Mesenchymal stem cell (in vitro differentiated cells and primary cell): ENCODE measurements at regions not wholly inside any gene's neighbourhood (a gene's known extent, or its start where the extent isn't known, plus 50 kb on each side); places are given as distances from the start of the nearest gene placed in this dataset.

Experiments
- DNase-seq: peaks from one replicate; pipeline ENCODE4 v3.0.0-alpha.2; 2013
- H2AFZ ChIP-seq: one replicate; pipeline ENCODE4 v1.6.1; 2013; ENCODE audit warnings: low read depth, mild to moderate bottlenecking, control low read depth, inconsistent platforms, low read length, moderate library complexity
- H2AK5ac ChIP-seq: 2 replicates; pipeline ENCODE4 v1.6.1; 2013; ENCODE audit warnings: low read length, moderate library complexity, mild to moderate bottlenecking, inconsistent platforms; ENCODE audit not compliant: severe bottlenecking
- H2BK120ac ChIP-seq: one replicate; pipeline ENCODE4 v1.6.1; 2013; ENCODE audit warnings: low read depth, mild to moderate bottlenecking, inconsistent platforms, low read length, moderate library complexity
- H2BK12ac ChIP-seq, 2 experiments: one replicate each; pipeline ENCODE4 v1.6.1; 2013; ENCODE audit warnings: inconsistent platforms in 2 of 2, low read length in 2 of 2, mild to moderate bottlenecking in 2 of 2, moderate library complexity in 2 of 2, control low read depth in 1 of 2
- H2BK15ac ChIP-seq: one replicate; pipeline ENCODE4 v1.6.1; 2013; ENCODE audit warnings: mild to moderate bottlenecking, low read depth, inconsistent platforms; ENCODE audit not compliant: poor library complexity, severe bottlenecking
- H2BK5ac ChIP-seq: 2 replicates; pipeline ENCODE4 v1.6.1; 2013; ENCODE audit warnings: low read depth, mild to moderate bottlenecking, low read length, control low read depth, inconsistent platforms; ENCODE audit not compliant: poor library complexity, severe bottlenecking
- H3K14ac ChIP-seq, 2 experiments: one replicate each; pipeline ENCODE4 v1.6.1; 2013; ENCODE audit warnings: inconsistent platforms in 2 of 2, low read length in 2 of 2, control low read depth in 1 of 2, mild to moderate bottlenecking in 1 of 2, moderate library complexity in 1 of 2
- H3K18ac ChIP-seq, 2 experiments: one replicate each; pipeline ENCODE4 v1.6.1; 2013; ENCODE audit warnings: inconsistent platforms in 2 of 2, low read length in 2 of 2, control low read depth in 1 of 2, low read depth in 1 of 2, mild to moderate bottlenecking in 1 of 2
- H3K23ac ChIP-seq, 2 experiments: one replicate each; pipeline ENCODE4 v1.6.1; 2013; ENCODE audit warnings: inconsistent platforms in 2 of 2, low read length in 2 of 2, mild to moderate bottlenecking in 2 of 2, moderate library complexity in 2 of 2, control low read depth in 1 of 2
- H3K27ac ChIP-seq: 2 replicates; pipeline ENCODE4 v1.5.1; 2013; ENCODE audit warnings: mild to moderate bottlenecking, moderate library complexity, low read length, control low read depth, inconsistent platforms; ENCODE audit not compliant: poor library complexity, severe bottlenecking
- H3K27me3 ChIP-seq, 2 experiments: 2 replicates each; pipeline versions ENCODE4 v1.6.1 to v1.7.0; 2013; ENCODE audit warnings: low read length in 2 of 2, mild to moderate bottlenecking in 2 of 2, moderate library complexity in 2 of 2, control low read depth in 1 of 2, inconsistent platforms in 1 of 2; ENCODE audit not compliant: control insufficient read depth in 1 of 2, insufficient read depth in 1 of 2
- H3K36me3 ChIP-seq, 2 experiments: 2 replicates each; pipeline versions ENCODE4 v1.6.1 to v1.7.0; 2013; ENCODE audit warnings: low read length in 2 of 2, control low read depth in 1 of 2, inconsistent platforms in 1 of 2, low read depth in 1 of 2, mild to moderate bottlenecking in 1 of 2; ENCODE audit not compliant: insufficient read depth in 2 of 2, control insufficient read depth in 1 of 2
- H3K4ac ChIP-seq, 2 experiments: one replicate each; pipeline ENCODE4 v1.6.1; 2013; ENCODE audit warnings: inconsistent platforms in 2 of 2, low read length in 2 of 2, mild to moderate bottlenecking in 2 of 2, moderate library complexity in 2 of 2, control low read depth in 1 of 2, low read depth in 1 of 2
- H3K4me1 ChIP-seq: 2 replicates; pipeline ENCODE4 v1.6.1; 2013; ENCODE audit warnings: low read depth, low read length, control low read depth; ENCODE audit not compliant: control insufficient read depth, insufficient read depth
- H3K4me2 ChIP-seq: 2 replicates; pipeline ENCODE4 v1.6.1; 2013; ENCODE audit warnings: low read length, mild to moderate bottlenecking, inconsistent platforms; ENCODE audit not compliant: poor library complexity, severe bottlenecking
- H3K4me3 ChIP-seq, 2 experiments: 2 replicates each; pipeline versions ENCODE4 v1.5.1 to v1.7.0; 2013; ENCODE audit warnings: low read length in 2 of 2, mild to moderate bottlenecking in 2 of 2, control low read depth in 1 of 2, low read depth in 1 of 2; ENCODE audit not compliant: insufficient read depth in 1 of 2
- H3K79me1 ChIP-seq: replicated peaks from 2 replicates; pipeline ENCODE4 v1.6.1; 2013; ENCODE audit warnings: mild to moderate bottlenecking, control low read depth, low read length, inconsistent platforms; ENCODE audit not compliant: poor library complexity, severe bottlenecking
- H3K9ac ChIP-seq: 2 replicates; pipeline ENCODE4 v1.7.0; 2013; ENCODE audit warnings: mild to moderate bottlenecking, low read length, moderate library complexity
- H3K9me3 ChIP-seq: 2 replicates; pipeline ENCODE4 v1.7.0; 2013; ENCODE audit warnings: mild to moderate bottlenecking, low read length; ENCODE audit not compliant: control insufficient read depth
- H4K8ac ChIP-seq: one replicate; pipeline ENCODE4 v1.6.1; 2013; ENCODE audit warnings: inconsistent platforms, mild to moderate bottlenecking, low read length, moderate library complexity
- H4K91ac ChIP-seq: one replicate; pipeline ENCODE4 v1.6.1; 2013; ENCODE audit warnings: mild to moderate bottlenecking, low read length, inconsistent platforms
- WGBS: methylation state at CpG from one replicate; pipeline ENCODE4 v1.1.7; 2013; ENCODE audit warnings: mixed read lengths; 5-methylcytosine and 5-hydroxymethylcytosine counted together

GRCh38 chr5:8393240-8393639, 524.3 kb downstream of the MTRR start:
- H3K4ac ChIP-seq = no peak overlapping the region
- H3K27ac ChIP-seq = no peak overlapping the region
- no peak overlapping the region for H3K9ac ChIP-seq
- H3K4me1 ChIP-seq = peaks cover 1% of the 10 kb centered on the region
- DNase-seq = no peak
- no peaks in the 10 kb centered on the region for H3K9me3 ChIP-seq
- no peak overlapping the region for H2AK5ac ChIP-seq
- H2BK12ac ChIP-seq = no peak overlapping the region
- no peak overlapping the region for H3K4me3 ChIP-seq
- H3K4me2 ChIP-seq = no peak overlapping the region
- H3K14ac ChIP-seq = no peak overlapping the region
- no peaks in the 10 kb centered on the region for H3K36me3 ChIP-seq
- H2BK15ac ChIP-seq = no peak overlapping the region
- no peaks in the 10 kb centered on the region for H3K79me1 ChIP-seq
- WGBS = 92% methylated on average over 2 of the region's 2 CpGs
- H2BK120ac ChIP-seq = no peak overlapping the region
- H3K23ac ChIP-seq = no peak overlapping the region
- no peak overlapping the region for H4K8ac ChIP-seq
- H3K27me3 ChIP-seq = no peaks in the 10 kb centered on the region
- H4K91ac ChIP-seq = no peak overlapping the region
- no peak overlapping the region for H2AFZ ChIP-seq
- H3K18ac ChIP-seq = no peak overlapping the region
- no peak overlapping the region for H2BK5ac ChIP-seq

- Histone ChIP-seq H2AFZ (no peak overlapping the region), H2BK12ac (no peak overlapping the region), H3K14ac (no peak overlapping the region), H3K9ac (no peak overlapping the region), H3K79me1 (no peaks in the 10 kb centered on the region), H2BK5ac (no peak overlapping the region), H3K18ac (no peak overlapping the region), H3K4me3 (no peak overlapping the region), H4K8ac (no peak overlapping the region), H3K23ac (no peak overlapping the region), H2BK15ac (no peak overlapping the region), H4K91ac (no peak overlapping the region), H3K9me3 (no peaks in the 10 kb centered on the region), H2AK5ac (no peak overlapping the region), H3K4me1 (peaks cover 1% of the 10 kb centered on the region), H3K27ac (no peak overlapping the region), H2BK120ac (no peak overlapping the region), H3K36me3 (no peaks in the 10 kb centered on the region), H3K27me3 (no peaks in the 10 kb centered on the region), H3K4me2 (no peak overlapping the region), H3K4ac (no peak overlapping the region)
- 70% methylated on average over 3 of the region's 5 CpGs for WGBS
- DNase-seq = no peak
Observed at GRCh38 chr5:8394965-8395364, 526.0 kb downstream of the MTRR start.

GRCh38 chr5:8396246-8396645, 527.3 kb downstream of the MTRR start:
- no peak overlapping the region for H2BK12ac ChIP-seq
- no peak overlapping the region for H2BK15ac ChIP-seq
- H3K4me3 ChIP-seq = no peak overlapping the region
- H4K8ac ChIP-seq = no peak overlapping the region
- no peak overlapping the region for H3K27ac ChIP-seq
- no peaks in the 10 kb centered on the region for H3K27me3 ChIP-seq
- H3K4me2 ChIP-seq = no peak overlapping the region
- no peak overlapping the region for H2BK5ac ChIP-seq
- no peak overlapping the region for H3K18ac ChIP-seq
- H3K79me1 ChIP-seq = no peaks in the 10 kb centered on the region
- H2BK120ac ChIP-seq = no peak overlapping the region
- H4K91ac ChIP-seq = no peak overlapping the region
- no peaks in the 10 kb centered on the region for H3K36me3 ChIP-seq
- H3K14ac ChIP-seq = no peak overlapping the region
- no peak overlapping the region for H3K4ac ChIP-seq
- H3K9me3 ChIP-seq = no peaks in the 10 kb centered on the region
- H3K9ac ChIP-seq = no peak overlapping the region
- H2AFZ ChIP-seq = no peak overlapping the region
- DNase-seq = no peak
- H3K23ac ChIP-seq = no peak overlapping the region
- peaks cover 1% of the 10 kb centered on the region for H3K4me1 ChIP-seq
- WGBS = no CpG with 5 or more reads among the region's 1 CpG
- H2AK5ac ChIP-seq = no peak overlapping the region

GRCh38 chr5:8396756-8397155, 527.8 kb downstream of the MTRR start:
- H3K27me3 ChIP-seq = no peaks in the 10 kb centered on the region
- no peaks in the 10 kb centered on the region for H3K36me3 ChIP-seq
- H3K27ac ChIP-seq = no peak overlapping the region
- H2BK12ac ChIP-seq = no peak overlapping the region
- no peaks in the 10 kb centered on the region for H3K9me3 ChIP-seq
- no peak overlapping the region for H4K91ac ChIP-seq
- H2AK5ac ChIP-seq = no peak overlapping the region
- DNase-seq = no peak
- H2AFZ ChIP-seq = no peak overlapping the region
- H3K4me2 ChIP-seq = no peak overlapping the region
- no peak overlapping the region for H3K4ac ChIP-seq
- H3K23ac ChIP-seq = no peak overlapping the region
- H3K18ac ChIP-seq = no peak overlapping the region
- no peak overlapping the region for H3K4me3 ChIP-seq
- H3K79me1 ChIP-seq = no peaks in the 10 kb centered on the region
- H2BK120ac ChIP-seq = no peak overlapping the region
- no peak overlapping the region for H4K8ac ChIP-seq
- no peak overlapping the region for H2BK15ac ChIP-seq
- H2BK5ac ChIP-seq = no peak overlapping the region
- H3K4me1 ChIP-seq = peaks cover 1% of the 10 kb centered on the region
- H3K9ac ChIP-seq = no peak overlapping the region
- WGBS = 56% methylated on average over 2 of the region's 2 CpGs
- no peak overlapping the region for H3K14ac ChIP-seq
